GM13977 (cell line): ENCODE measurements at regions not wholly inside any gene's neighbourhood (a gene's known extent, or its start where the extent isn't known, plus 50 kb on each side); places are given as distances from the start of the nearest gene placed in this dataset.
"Not testable (repeated sequence)": the region's sequence is repeated elsewhere in the genome, so short reads cannot be mapped to it uniquely, and the experiment has no call there.

Experiments
- DNase-seq: peaks from one replicate; pipeline ENCODE4 v3.0.0; 2012; ENCODE audit warnings: low spot score
- in situ Hi-C: fragments of 300-500 bp; cut with MboI; formaldehyde crosslinking; loops from one replicate; pipeline ENCODE4 v1.12.0; 2022; ENCODE audit warnings: low sequenced_read_pairs, low pct_unique_long_range_greater_than_20kb, mixed read lengths, inconsistent platforms; ENCODE audit not compliant: unreplicated experiment
- TF ChIP-seq, protein P1 (sequence below): IDR thresholded peaks from 2 replicates; pipeline ENCODE4 v1.5.1; 2012; ENCODE audit warnings: mild to moderate bottlenecking, control low read depth; ENCODE audit not compliant: insufficient read depth; ENCODE audit errors: extremely low read depth, missing control alignments

DNA sequence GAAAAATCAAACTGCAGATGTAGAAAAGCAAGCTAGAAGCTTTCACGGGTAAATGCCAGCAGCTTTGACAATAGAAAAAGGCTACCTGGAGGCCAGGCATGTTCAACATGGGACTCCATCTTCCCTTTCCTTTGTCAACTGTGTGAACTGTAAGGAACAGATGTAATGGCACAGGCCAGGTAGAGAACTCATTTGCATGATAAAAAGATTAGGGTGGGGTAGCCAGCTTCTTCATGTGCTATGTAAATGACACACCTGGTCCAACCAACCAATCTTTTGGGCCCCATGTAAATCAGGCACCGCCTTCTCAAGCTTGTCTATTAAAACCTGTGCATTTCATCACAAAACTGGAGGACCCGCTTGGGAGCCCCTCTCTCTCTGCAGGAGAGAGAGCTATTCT, 686.5 kb upstream of the GOLIM4 start:
- in situ Hi-C loops: no loop called here
- DNase-seq: no peak
- TF ChIP-seq, protein P1, sequence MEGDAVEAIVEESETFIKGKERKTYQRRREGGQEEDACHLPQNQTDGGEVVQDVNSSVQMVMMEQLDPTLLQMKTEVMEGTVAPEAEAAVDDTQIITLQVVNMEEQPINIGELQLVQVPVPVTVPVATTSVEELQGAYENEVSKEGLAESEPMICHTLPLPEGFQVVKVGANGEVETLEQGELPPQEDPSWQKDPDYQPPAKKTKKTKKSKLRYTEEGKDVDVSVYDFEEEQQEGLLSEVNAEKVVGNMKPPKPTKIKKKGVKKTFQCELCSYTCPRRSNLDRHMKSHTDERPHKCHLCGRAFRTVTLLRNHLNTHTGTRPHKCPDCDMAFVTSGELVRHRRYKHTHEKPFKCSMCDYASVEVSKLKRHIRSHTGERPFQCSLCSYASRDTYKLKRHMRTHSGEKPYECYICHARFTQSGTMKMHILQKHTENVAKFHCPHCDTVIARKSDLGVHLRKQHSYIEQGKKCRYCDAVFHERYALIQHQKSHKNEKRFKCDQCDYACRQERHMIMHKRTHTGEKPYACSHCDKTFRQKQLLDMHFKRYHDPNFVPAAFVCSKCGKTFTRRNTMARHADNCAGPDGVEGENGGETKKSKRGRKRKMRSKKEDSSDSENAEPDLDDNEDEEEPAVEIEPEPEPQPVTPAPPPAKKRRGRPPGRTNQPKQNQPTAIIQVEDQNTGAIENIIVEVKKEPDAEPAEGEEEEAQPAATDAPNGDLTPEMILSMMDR: no peak

DNA sequence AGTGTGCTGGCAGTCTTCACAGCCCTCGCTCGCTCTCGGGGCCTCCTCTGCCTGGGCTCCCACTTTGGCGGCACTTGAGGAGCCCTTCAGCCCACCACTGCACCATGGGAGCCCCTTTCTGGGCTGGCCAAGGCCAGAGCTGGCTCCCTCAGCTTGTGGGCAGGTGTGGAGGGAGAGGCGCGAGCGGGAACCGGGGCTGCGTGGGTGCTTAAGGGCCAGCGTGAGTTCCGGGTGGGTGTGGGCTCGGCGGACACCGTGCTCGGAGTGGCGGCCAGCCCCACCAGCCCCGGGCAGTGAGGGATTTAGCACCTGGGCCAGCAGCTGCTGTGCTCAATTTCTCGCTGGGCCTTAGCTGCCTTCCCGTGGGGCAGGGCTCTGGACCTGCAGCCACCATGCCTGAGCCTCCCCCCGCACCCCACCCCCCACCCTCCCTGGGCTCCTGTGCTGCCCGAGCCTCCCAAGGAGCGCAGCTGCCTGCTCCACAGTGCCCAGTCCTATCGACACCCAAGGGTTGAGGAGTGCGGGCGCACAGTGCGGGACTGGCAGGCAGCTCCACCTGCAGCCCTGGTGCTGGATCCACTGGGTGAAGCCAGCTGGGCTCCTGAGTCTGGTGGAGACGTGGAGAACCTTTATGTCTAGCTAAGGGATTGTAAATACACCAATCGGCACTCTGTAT, 684.4 kb upstream of the GOLIM4 start:
- in situ Hi-C loops, DNase-seq: not testable (repeated sequence)

DNA sequence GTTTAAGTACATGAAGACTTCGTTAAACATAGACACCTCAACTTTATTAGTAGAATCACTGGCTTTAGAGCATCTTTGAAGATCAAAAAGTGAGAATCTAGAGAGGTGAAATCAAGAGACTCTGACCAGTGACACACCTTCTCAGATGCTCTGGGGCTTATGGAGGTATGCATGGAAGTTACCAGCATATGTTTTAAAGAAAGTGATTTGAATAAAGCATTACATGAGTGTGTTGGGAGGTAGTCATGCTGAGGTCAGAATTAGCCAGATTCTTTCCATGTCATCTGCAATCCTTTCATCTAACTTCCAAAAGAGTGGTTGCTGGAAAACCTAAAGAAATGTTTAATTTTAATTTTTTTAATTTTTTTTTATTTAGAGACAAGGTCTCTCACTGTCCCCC, 658.0 kb upstream of the GOLIM4 start:
- DNase-seq: no peak
- in situ Hi-C loops: no loop called here
- TF ChIP-seq, protein P1: no peak

- no peak for DNase-seq
- in situ Hi-C loops: no loop called here
- TF ChIP-seq, protein P1: no peak
Measured at GRCh38 chr3:168752339-168752738, 656.6 kb upstream of the GOLIM4 start.

DNA sequence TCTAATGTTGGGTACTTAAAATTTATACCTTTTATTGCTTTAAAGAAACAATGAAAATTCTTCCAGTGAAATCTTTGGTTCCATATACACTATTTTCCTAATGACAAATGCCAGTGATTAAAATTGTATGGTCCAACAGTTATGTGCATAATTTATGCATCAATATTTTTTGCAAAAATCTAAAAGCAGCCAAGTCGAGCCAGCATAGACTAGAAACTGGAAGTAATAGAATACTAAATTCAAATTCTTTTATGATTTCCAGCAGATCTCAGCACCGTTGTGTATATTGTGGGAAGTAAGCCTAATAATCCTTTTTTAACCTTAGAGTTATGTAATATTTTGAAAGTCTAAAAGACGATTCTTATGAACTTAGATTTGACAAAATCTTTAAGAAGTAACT, 652.0 kb upstream of the GOLIM4 start:
- in situ Hi-C loops: no loop called here
- TF ChIP-seq, protein P1: no peak
- no peak for DNase-seq

DNA sequence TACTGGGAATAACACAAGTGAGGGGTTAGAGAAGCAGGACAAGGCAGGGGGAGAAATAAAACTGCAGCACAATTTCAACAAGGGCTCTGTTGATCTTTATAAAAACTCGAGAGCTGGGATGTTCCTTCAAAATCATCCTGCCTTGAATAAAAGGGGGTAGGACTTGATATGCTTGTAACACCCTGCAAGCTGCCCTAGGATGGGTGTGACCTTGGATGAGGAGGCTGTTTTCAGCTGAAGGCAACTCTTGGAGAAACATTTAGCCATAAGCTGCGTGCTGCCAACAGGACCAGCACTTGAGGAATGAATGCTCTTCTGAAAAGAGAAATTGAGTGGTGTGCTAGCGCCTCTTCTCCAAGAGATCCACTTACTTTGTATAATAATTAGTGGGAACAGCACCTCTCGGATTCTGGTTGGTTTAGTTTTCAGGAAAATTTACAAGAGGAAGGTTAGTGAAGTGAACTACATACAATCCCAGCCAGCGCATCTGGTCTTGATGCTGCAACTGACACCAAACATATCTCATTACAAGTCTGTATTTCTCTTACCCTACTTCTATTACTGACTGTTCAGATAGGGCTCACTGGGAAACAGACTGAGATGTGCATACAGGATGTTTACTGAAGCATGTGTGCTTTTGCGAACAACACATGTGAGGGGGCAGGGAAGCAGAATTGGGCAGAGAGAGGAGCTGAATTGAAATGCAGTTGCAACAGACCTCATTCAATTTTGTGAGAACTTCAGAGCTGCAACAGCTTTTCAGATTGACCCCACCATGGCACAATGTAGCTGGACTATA, 643.0 kb upstream of the GOLIM4 start:
- in situ Hi-C loops: no loop called here

More for the DNA sequence above, 643.0 kb upstream of the GOLIM4 start:
- DNase-seq: no peak
- TF ChIP-seq, protein P1: no peak
